ENCODE measurements at regions not wholly inside any gene's neighbourhood (a gene's known extent, or its start where the extent isn't known, plus 50 kb on each side); places are given as distances from the start of the nearest gene placed in this dataset.

DNA sequence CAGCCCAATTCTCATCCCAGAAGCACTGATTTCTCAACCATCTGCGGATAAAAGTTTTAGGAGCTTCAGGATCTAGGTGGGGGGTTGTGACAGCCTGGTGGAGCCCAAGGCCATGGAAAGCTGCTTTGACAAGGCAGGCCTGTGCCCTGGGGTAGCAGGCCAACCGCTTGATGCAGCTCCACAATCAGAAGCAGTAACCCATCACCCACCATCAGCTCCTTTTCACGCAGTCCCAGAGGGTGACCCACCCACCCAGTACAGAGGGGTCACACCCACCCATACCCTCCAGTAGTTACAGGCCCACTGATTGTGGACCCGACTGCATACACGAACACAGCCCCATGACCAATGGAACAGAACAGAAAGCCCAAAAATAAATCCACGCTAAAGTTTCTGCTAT lies 253.9 kb downstream of the AHR start:
- no peaks in the 10 kb centered on the region for H3K9me3 ChIP-seq
- no peaks in the 10 kb centered on the region for H3K4me1 ChIP-seq
- no peaks in the 10 kb centered on the region for H3K27me3 ChIP-seq
- H3K36me3 ChIP-seq: no peaks in the 10 kb centered on the region
- H3K27ac ChIP-seq: no peak overlapping the region
- H3K4me3 ChIP-seq: no peak overlapping the region
- intact Hi-C loops (cut with DNase I; ENCODE audit: low total_unique reads): no loop called here
- TF ChIP-seq POLR2AphosphoS5 (IDR thresholded peaks at IDR 0.05): no peak
- TF ChIP-seq, protein P1, sequence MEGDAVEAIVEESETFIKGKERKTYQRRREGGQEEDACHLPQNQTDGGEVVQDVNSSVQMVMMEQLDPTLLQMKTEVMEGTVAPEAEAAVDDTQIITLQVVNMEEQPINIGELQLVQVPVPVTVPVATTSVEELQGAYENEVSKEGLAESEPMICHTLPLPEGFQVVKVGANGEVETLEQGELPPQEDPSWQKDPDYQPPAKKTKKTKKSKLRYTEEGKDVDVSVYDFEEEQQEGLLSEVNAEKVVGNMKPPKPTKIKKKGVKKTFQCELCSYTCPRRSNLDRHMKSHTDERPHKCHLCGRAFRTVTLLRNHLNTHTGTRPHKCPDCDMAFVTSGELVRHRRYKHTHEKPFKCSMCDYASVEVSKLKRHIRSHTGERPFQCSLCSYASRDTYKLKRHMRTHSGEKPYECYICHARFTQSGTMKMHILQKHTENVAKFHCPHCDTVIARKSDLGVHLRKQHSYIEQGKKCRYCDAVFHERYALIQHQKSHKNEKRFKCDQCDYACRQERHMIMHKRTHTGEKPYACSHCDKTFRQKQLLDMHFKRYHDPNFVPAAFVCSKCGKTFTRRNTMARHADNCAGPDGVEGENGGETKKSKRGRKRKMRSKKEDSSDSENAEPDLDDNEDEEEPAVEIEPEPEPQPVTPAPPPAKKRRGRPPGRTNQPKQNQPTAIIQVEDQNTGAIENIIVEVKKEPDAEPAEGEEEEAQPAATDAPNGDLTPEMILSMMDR (IDR thresholded peaks at IDR 0.05): no peak
- TF ChIP-seq POLR2A (IDR thresholded peaks at IDR 0.05): no peak
- DNase-seq (ENCODE audit: low spot score in 2 of 2): no peak

DNA sequence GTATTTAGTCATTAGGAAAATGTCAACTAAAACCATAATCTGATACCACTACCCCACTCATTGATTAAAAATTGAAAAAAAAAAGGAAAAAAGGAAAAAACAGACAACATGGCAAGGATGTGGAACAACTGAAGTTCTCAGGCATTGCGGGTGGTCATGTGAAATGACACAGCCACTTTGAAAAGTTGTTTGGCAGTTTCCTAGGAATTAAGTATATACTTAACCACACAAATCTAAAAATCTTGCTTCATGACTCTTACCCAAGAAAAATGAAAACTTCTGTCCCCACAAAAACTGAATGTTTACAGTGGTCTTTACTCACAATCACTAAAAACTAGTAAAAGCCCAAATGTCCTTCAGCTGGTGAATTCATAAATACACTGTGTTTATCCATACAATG lies 254.5 kb downstream of the AHR start:
- H3K9me3 ChIP-seq: no peaks in the 10 kb centered on the region
- no peaks in the 10 kb centered on the region for H3K36me3 ChIP-seq
- H3K27me3 ChIP-seq: no peaks in the 10 kb centered on the region
- TF ChIP-seq POLR2A (IDR thresholded peaks at IDR 0.05): no peak
- TF ChIP-seq POLR2AphosphoS5 (IDR thresholded peaks at IDR 0.05): no peak
- TF ChIP-seq, protein P1 (IDR thresholded peaks at IDR 0.05): no peak
- no peak overlapping the region for H3K27ac ChIP-seq
- no peaks in the 10 kb centered on the region for H3K4me1 ChIP-seq
- intact Hi-C loops (cut with DNase I; ENCODE audit: low total_unique reads): no loop called here
- no peak overlapping the region for H3K4me3 ChIP-seq
- DNase-seq (ENCODE audit: low spot score in 2 of 2): no peak

DNA sequence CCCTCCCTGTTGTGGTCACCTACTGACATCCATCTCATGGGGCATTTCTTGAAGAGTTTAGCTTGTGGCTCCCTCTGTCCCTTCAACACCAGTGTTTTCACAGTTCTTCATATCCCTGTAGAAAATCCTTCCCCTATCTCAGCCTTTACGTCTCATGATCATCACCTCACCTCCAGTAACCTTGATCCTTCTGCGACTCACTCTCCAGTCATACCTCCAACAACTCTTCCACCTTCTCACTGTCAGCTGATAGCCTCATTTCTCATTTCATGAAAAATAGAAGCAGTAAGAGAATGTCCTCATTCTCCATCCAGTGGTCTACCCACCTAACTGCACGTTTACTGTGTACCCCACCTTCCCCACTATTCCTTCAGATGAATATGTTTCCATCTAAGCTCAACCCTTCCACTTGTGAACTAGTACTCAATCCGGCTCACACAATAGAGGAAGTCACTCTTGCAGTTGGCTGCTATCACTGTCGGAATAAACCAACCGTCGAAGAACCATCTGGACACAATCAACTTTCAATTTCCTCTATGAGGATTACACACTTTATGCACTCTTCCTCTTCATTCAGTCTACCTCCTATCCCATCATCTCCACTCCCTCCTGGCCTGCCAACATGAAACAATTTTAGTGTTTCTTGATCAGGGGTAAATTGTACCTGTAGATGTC lies 256.0 kb downstream of the AHR start:
- no peaks in the 10 kb centered on the region for H3K27me3 ChIP-seq
- no peak overlapping the region for H3K4me3 ChIP-seq
- no peak overlapping the region for H3K27ac ChIP-seq
- H3K4me1 ChIP-seq: no peaks in the 10 kb centered on the region
- no peak for DNase-seq (ENCODE audit: low spot score in 2 of 2)
- H3K36me3 ChIP-seq: no peaks in the 10 kb centered on the region
- H3K9me3 ChIP-seq: no peaks in the 10 kb centered on the region
- intact Hi-C loops (cut with DNase I; ENCODE audit: low total_unique reads): no loop called here
- TF ChIP-seq POLR2A (IDR thresholded peaks at IDR 0.05): no peak
- TF ChIP-seq POLR2AphosphoS5 (IDR thresholded peaks at IDR 0.05): no peak
- TF ChIP-seq, protein P1 (IDR thresholded peaks at IDR 0.05): no peak

DNA sequence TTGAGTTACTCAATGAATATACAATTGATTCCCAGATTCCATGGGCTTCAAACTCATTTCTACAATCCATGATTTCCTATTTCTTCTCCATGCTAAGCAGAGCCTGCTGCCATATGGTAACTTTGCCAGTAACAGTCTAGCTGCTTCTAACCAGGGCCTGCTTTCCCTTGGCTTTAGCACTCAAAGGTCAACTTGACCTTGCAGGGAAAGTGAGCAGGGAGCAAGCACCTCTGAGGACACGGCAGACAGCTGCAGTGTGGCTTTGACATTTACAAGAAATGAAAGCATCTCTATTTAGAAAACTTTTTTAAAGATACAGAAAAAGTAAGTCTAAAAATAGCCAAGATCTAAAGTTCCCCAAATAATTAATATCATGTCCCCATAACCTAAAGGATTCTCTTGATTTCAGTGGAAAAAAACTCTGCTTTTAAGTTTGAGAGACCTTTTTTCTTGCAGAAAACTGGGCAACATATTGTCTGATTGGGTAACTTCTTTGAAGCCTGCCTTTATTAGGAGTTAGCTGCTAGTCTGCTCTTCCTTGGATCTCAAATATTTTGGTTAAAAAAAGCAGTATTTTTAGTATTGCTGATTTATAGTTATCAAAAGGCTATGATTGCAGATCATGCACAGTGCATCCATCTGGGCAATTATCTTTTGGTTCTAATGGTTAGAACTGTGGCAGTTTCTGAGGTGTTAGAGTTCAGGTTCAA lies 257.9 kb downstream of the AHR start:
- Histone ChIP-seq H3K36me3 (no peaks in the 10 kb centered on the region), H3K27ac (no peak overlapping the region), H3K9me3 (no peaks in the 10 kb centered on the region), H3K4me1 (no peaks in the 10 kb centered on the region), H3K4me3 (no peak overlapping the region), H3K27me3 (no peaks in the 10 kb centered on the region)
- no peak for DNase-seq (ENCODE audit: low spot score in 2 of 2)
- no peak for TF ChIP-seq POLR2AphosphoS5 (IDR thresholded peaks at IDR 0.05)
- TF ChIP-seq, protein P1 (IDR thresholded peaks at IDR 0.05): no peak
- TF ChIP-seq POLR2A (IDR thresholded peaks at IDR 0.05): no peak
- intact Hi-C loops (cut with DNase I; ENCODE audit: low total_unique reads): no loop called here

DNA sequence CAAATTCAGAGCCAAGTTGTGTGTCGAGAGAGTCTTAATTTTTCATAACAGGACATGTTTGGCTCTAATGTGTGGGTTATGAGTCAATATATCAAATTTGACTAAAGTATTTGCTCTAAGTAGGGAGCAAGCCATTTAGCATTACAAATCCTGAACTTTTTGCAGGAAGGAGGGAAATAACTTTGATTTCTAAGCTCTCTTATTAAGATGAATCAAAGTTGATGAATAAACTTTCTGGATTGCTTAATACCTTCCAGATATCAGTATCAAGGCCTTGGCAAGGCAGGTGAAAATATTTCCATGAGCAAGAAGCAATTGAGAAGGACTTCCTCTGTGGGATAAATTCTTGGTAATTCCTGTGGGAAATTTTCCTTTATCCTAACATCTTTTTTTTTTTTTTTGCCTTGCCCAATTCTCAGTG lies 258.8 kb downstream of the AHR start:
- Histone ChIP-seq H3K4me1 (no peaks in the 10 kb centered on the region), H3K27me3 (no peaks in the 10 kb centered on the region), H3K4me3 (no peak overlapping the region), H3K36me3 (no peaks in the 10 kb centered on the region), H3K9me3 (no peaks in the 10 kb centered on the region), H3K27ac (no peak overlapping the region)
- no peak for TF ChIP-seq POLR2AphosphoS5 (IDR thresholded peaks at IDR 0.05)
- intact Hi-C loops (cut with DNase I; ENCODE audit: low total_unique reads): no loop called here
- DNase-seq (ENCODE audit: low spot score in 2 of 2): no peak

Data from breast epithelium (tissue), 4 donors.